ENCODE measurements at regions not wholly inside any gene's neighbourhood (a gene's known extent, or its start where the extent isn't known, plus 50 kb on each side); places are given as distances from the start of the nearest gene placed in this dataset.

DNA sequence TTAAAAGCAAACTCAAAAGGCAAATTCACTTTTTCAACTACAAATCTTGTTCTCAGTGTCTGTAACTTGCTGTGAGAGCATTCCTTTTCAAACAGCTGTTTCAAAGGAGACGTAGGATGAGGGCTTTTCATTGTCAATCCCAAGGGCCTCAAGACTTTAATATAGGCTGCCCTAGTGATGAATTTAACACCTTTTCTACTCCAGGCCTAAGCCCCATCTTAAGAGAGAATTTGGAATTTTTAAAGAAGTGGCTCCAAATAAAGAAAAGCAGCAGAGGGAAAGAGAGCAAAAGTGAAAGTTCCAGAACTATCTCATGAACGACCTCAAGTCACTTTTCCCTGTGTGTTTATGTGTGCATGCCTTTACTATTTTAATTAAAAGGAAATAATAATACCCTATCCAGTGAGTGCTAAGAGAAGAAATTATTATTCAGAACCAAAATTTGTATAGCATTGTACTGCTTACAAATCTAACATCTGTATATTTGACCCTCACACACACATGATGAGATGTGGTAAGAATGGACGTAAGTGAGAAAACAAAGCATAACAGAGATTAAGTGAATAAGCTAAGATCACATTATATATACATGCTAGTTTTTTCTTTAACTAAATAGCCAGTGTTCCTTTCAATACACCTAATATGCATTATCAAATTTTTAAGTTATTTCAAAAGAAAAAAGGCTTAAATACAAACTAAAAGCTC lies 196.4 kb downstream of the VGLL3 start:
- H3K4me3 ChIP-seq (ENCODE audit: low read depth, low read length): no peak overlapping the region
- TF ChIP-seq, protein P1, sequence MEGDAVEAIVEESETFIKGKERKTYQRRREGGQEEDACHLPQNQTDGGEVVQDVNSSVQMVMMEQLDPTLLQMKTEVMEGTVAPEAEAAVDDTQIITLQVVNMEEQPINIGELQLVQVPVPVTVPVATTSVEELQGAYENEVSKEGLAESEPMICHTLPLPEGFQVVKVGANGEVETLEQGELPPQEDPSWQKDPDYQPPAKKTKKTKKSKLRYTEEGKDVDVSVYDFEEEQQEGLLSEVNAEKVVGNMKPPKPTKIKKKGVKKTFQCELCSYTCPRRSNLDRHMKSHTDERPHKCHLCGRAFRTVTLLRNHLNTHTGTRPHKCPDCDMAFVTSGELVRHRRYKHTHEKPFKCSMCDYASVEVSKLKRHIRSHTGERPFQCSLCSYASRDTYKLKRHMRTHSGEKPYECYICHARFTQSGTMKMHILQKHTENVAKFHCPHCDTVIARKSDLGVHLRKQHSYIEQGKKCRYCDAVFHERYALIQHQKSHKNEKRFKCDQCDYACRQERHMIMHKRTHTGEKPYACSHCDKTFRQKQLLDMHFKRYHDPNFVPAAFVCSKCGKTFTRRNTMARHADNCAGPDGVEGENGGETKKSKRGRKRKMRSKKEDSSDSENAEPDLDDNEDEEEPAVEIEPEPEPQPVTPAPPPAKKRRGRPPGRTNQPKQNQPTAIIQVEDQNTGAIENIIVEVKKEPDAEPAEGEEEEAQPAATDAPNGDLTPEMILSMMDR (conservative IDR thresholded peaks at IDR 0.05; ENCODE audit: low read depth, low read length): no peak
- no peak for DNase-seq (ENCODE audit: low read depth)

DNA sequence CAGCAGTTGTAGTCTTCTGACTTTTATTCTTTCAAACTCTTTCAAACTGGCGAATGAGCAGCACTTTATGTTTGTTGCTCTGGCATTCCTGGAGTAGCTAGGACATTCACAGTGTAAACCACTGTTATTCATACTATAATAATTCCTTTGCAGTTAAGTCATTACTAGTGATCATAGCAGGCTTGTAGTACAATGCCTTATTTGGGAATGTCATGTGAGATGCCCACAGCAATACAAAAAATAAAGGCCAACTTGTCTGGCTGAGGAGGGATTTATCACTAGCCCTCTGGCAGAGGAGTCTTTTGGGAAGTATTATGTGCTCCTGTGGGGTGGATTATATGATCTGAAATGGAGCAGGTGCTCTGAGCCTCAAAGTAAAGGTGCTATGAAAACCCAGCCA lies 197.2 kb downstream of the VGLL3 start:
- DNase-seq (ENCODE audit: low read depth): peak; percentile 87
- TF ChIP-seq, protein P1 (conservative IDR thresholded peaks at IDR 0.05; ENCODE audit: low read depth, low read length): no peak
- H3K4me3 ChIP-seq (ENCODE audit: low read depth, low read length): no peak overlapping the region

DNA sequence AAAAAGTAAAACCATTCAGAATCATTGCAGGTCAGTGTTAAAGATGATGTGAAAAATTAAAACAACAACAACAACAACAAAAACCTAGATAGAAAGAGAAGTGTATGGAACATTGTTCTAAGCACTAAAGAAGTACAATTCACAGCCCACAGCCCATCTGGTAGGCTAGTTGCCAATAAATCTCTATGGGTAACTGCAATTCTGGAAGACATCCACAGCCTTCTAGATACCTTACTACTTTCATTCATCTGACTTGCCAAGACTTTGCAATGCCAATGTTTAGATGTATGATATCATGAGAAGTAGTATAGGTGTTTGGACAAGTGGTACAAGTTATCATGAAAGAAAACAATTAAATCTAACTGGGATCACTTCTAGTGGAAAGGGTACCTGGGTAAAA lies 198.6 kb downstream of the VGLL3 start:
- DNase-seq (ENCODE audit: low read depth): no peak
- no peak overlapping the region for H3K4me3 ChIP-seq (ENCODE audit: low read depth, low read length)
- TF ChIP-seq, protein P1 (conservative IDR thresholded peaks at IDR 0.05; ENCODE audit: low read depth, low read length): no peak

DNA sequence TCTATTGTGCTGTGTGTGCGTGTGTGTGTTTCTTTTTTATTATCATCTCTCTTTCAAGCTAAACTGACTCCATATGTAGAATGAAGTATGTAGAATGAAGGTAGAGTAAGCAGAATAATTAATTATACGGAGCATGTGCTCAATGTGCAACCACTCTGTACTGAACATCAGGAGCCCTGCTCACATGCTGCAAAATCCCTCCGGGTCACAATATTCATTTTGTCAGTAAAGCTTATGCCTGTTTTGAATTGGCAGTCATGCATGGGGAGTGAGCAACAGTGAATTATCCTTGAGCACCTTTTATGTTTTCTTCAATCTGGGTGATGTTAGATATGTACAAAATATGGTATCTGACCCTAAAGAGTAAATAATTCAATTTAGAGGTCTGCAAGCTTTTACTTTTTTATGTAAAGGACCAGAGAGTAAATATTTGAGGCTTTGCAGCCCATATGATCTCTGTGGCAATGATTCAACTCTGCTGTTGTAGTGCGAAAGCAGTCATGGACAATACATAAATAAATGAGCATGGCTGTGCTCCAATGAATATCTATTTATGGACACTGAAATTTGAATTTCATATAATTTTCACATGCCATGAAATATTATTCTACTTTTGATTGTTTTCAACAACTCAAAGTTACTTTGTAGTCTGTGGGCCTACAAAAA lies 199.9 kb downstream of the VGLL3 start:
- H3K4me3 ChIP-seq (ENCODE audit: low read depth, low read length): no peak overlapping the region
- DNase-seq (ENCODE audit: low read depth): no peak
- TF ChIP-seq, protein P1 (conservative IDR thresholded peaks at IDR 0.05; ENCODE audit: low read depth, low read length): no peak

DNA sequence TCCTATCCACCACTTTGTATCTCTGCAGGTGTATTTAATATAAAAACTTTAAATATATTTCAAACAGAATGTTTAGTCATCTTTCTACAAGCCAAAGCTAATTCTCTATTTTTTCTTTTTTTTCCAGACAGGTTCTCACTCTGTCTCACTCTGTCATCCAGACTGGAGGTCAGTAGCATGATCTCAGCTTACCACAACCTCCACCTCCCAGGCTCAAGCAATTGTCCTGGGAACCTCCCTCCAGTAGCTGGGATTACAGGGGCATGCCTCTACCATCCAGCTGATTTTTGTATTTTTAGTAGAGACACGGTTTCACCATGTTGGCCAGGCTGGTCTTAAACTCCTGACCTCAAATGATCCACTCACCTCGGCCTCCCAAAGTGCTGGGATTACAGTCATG lies 202.6 kb downstream of the VGLL3 start:
- TF ChIP-seq, protein P1 (conservative IDR thresholded peaks at IDR 0.05; ENCODE audit: low read depth, low read length): no peak
- H3K4me3 ChIP-seq (ENCODE audit: low read depth, low read length): no peak overlapping the region
- no peak for DNase-seq (ENCODE audit: low read depth)

DNA sequence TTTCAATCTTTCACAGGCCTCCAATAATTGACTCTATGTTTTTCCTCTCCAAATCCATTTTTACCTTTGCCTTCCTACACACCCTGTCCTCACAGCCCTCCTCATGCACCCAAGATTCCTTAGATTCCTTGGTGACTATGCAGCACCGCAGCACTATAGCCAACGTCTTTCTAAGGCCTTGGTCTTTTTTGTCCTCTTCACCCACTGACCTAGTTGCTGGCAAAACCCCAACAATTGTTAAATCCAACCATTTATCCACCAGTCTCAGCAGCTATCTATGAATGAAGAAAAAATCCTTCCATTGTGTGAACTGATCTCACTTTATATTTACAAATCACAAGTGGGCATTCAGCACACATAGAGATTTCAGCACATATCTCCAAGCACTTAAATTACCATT lies 203.9 kb downstream of the VGLL3 start:
- no peak overlapping the region for H3K4me3 ChIP-seq (ENCODE audit: low read depth, low read length)
- TF ChIP-seq, protein P1 (conservative IDR thresholded peaks at IDR 0.05; ENCODE audit: low read depth, low read length): no peak
- no peak for DNase-seq (ENCODE audit: low read depth)

DNA sequence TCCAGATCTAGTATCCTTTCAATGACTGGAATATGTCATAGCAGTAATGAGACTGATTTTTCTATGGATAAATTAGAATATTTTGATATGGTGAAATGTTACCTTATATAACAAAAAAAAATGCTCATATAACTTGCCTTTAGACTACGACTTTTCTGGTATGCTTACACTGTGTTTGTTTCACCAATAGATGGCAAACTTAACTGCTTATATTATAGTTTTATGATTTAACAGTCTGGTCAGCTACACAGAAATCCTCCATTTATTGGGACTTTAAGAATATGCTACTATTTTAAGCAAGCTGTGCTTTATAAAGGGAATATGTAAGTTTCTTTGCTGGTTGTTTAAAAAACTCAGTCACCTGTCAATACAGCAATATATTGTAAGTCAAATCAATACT lies 205.6 kb downstream of the VGLL3 start:
- TF ChIP-seq, protein P1 (conservative IDR thresholded peaks at IDR 0.05; ENCODE audit: low read depth, low read length): no peak
- DNase-seq (ENCODE audit: low read depth): no peak
- no peak overlapping the region for H3K4me3 ChIP-seq (ENCODE audit: low read depth, low read length)
